Astrocyte (in vitro differentiated cells and primary cell): ENCODE measurements at regions not wholly inside any gene's neighbourhood (a gene's known extent, or its start where the extent isn't known, plus 50 kb on each side); places are given as distances from the start of the nearest gene placed in this dataset.

Experiments
- DNase-seq: peaks from one replicate; pipeline ENCODE4 v3.0.0-alpha.2; 2010; ENCODE audit warnings: low read depth
- FAIRE-seq: peaks from 2 replicates; lab custom pipeline; 2011; peaks lifted over from hg19 to GRCh38; lab: Jason Lieb, UNC
- H2AFZ ChIP-seq: 2 replicates; pipeline ENCODE4 v1.6.0; 2012; ENCODE audit warnings: low read depth, low read length, inconsistent platforms
- H3K27ac ChIP-seq: 2 replicates; pipeline ENCODE4 v1.5.1; 2011; ENCODE audit warnings: low read depth, low read length, inconsistent platforms
- H3K27me3 ChIP-seq: 2 replicates; pipeline ENCODE4 v1.6.0; 2011; ENCODE audit warnings: low read length, inconsistent platforms; ENCODE audit not compliant: insufficient read depth
- H3K36me3 ChIP-seq: 2 replicates; pipeline ENCODE4 v1.5.1; 2011; ENCODE audit warnings: low read length, inconsistent platforms; ENCODE audit not compliant: insufficient read depth
- H3K4me1 ChIP-seq: 2 replicates; pipeline ENCODE4 v1.5.1; 2011; ENCODE audit warnings: low read length, inconsistent platforms; ENCODE audit not compliant: insufficient read depth
- H3K4me2 ChIP-seq: 2 replicates; pipeline ENCODE4 v1.6.0; 2012; ENCODE audit warnings: low read length, inconsistent platforms
- H3K4me3 ChIP-seq: 2 replicates; pipeline ENCODE4 v1.5.1; 2011; ENCODE audit warnings: low read depth, mild to moderate bottlenecking, low read length, inconsistent platforms; ENCODE audit not compliant: insufficient read depth
- H3K79me2 ChIP-seq: 2 replicates; pipeline ENCODE4 v1.6.0; 2012; ENCODE audit warnings: mild to moderate bottlenecking, low read length, inconsistent platforms; ENCODE audit not compliant: insufficient read depth
- H3K9ac ChIP-seq: 2 replicates; pipeline ENCODE4 v1.6.0; 2012; ENCODE audit warnings: mild to moderate bottlenecking, low read length, inconsistent platforms
- H3K9me3 ChIP-seq: 2 replicates; pipeline ENCODE4 v1.5.1; 2012; ENCODE audit warnings: low read depth, mild to moderate bottlenecking, low read length, inconsistent platforms; ENCODE audit not compliant: insufficient read depth
- H4K20me1 ChIP-seq: 2 replicates; pipeline ENCODE4 v1.6.0; 2012; ENCODE audit warnings: low read length, inconsistent platforms; ENCODE audit not compliant: insufficient read depth
- H3K27ac Mint-ChIP-seq: one replicate; pipeline ENCODE4 v1.8.0; 2021; ENCODE audit warnings: mild to moderate bottlenecking, mixed read lengths; ENCODE audit not compliant: unreplicated experiment
- H3K27me3 Mint-ChIP-seq: one replicate; pipeline ENCODE4 v1.8.0; 2021; ENCODE audit warnings: low read depth, mixed read lengths; ENCODE audit not compliant: unreplicated experiment
- H3K36me3 Mint-ChIP-seq: one replicate; pipeline ENCODE4 v1.8.0; 2021; ENCODE audit warnings: low read depth, mixed read lengths; ENCODE audit not compliant: unreplicated experiment
- H3K4me1 Mint-ChIP-seq: one replicate; pipeline ENCODE4 v1.8.0; 2021; ENCODE audit warnings: low read depth, mixed read lengths; ENCODE audit not compliant: unreplicated experiment
- H3K4me3 Mint-ChIP-seq: one replicate; pipeline ENCODE4 v1.8.0; 2021; ENCODE audit warnings: mild to moderate bottlenecking, moderate library complexity, mixed read lengths; ENCODE audit not compliant: unreplicated experiment
- H3K9me3 Mint-ChIP-seq: one replicate; pipeline ENCODE4 v1.8.0; 2021; ENCODE audit warnings: mild to moderate bottlenecking, mixed read lengths; ENCODE audit not compliant: unreplicated experiment
- EZH2 ChIP-seq: IDR thresholded peaks from 2 replicates; pipeline ENCODE4 v1.6.1; 2012; ENCODE audit warnings: mild to moderate bottlenecking, low read length, inconsistent platforms; ENCODE audit not compliant: insufficient read depth
- TF ChIP-seq, protein P1 (sequence below): IDR thresholded peaks from 2 replicates; pipeline ENCODE4 v1.5.1; 2011; ENCODE audit warnings: low read depth, mild to moderate bottlenecking, inconsistent platforms, low read length, moderate library complexity; ENCODE audit not compliant: insufficient read depth

DNA sequence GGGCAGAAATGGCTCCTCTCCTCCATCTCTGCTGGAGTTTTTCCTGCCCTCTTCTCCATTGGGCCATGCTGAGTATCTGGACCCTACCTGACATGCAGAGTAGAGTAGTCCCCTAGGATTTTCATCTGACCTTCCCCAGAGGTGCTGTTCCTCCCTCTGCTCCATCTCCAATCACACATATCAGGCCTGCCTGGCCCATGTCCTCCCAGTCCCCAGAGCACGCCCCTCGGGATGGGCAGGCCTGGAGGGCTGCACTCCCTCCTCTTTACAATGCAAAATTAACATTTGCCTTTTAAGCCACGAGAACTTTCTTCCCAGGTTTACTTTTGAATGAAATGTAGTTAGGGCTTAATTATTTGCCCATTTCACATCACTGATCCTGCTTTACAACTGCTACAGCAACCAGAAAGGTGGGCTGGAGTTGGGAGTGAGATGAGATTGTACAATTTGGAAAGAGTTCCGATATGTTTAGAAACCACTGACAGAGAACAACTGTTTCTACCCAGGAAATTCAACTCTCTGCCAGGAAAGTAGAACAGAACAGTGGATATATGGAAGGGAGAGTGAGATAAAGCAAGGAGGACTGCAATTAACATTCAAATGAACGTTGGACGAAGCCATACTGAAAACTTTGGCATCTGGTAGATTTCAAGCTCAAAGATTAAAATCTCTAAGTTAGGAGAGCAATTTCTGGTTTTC lies 184.0 kb upstream of the HABP2 start:
- Histone ChIP-seq H3K79me2 (no peaks in the 10 kb centered on the region), H3K9ac (no peak overlapping the region), H3K27me3 (peaks cover 17% of the 10 kb centered on the region), H2AFZ (no peak overlapping the region), H3K27ac (no peak overlapping the region), H3K4me3 (no peak overlapping the region), H3K36me3 (no peaks in the 10 kb centered on the region), H3K4me2 (no peak overlapping the region), H3K9me3 (no peaks in the 10 kb centered on the region), H3K4me1 (no peaks in the 10 kb centered on the region), H4K20me1 (no peaks in the 10 kb centered on the region)
- no peak for TF ChIP-seq EZH2
- TF ChIP-seq, protein P1, sequence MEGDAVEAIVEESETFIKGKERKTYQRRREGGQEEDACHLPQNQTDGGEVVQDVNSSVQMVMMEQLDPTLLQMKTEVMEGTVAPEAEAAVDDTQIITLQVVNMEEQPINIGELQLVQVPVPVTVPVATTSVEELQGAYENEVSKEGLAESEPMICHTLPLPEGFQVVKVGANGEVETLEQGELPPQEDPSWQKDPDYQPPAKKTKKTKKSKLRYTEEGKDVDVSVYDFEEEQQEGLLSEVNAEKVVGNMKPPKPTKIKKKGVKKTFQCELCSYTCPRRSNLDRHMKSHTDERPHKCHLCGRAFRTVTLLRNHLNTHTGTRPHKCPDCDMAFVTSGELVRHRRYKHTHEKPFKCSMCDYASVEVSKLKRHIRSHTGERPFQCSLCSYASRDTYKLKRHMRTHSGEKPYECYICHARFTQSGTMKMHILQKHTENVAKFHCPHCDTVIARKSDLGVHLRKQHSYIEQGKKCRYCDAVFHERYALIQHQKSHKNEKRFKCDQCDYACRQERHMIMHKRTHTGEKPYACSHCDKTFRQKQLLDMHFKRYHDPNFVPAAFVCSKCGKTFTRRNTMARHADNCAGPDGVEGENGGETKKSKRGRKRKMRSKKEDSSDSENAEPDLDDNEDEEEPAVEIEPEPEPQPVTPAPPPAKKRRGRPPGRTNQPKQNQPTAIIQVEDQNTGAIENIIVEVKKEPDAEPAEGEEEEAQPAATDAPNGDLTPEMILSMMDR, result no peak
- peaks cover 2% of the 10 kb centered on the region for H3K36me3 Mint-ChIP-seq
- H3K27ac Mint-ChIP-seq, result no peak overlapping the region
- no peaks in the 10 kb centered on the region for H3K4me1 Mint-ChIP-seq
- peaks cover 10% of the 10 kb centered on the region for H3K27me3 Mint-ChIP-seq
- no peak overlapping the region for H3K4me3 Mint-ChIP-seq
- peaks cover 7% of the 10 kb centered on the region for H3K9me3 Mint-ChIP-seq
- FAIRE-seq (no peak), DNase-seq (no peak)

DNA sequence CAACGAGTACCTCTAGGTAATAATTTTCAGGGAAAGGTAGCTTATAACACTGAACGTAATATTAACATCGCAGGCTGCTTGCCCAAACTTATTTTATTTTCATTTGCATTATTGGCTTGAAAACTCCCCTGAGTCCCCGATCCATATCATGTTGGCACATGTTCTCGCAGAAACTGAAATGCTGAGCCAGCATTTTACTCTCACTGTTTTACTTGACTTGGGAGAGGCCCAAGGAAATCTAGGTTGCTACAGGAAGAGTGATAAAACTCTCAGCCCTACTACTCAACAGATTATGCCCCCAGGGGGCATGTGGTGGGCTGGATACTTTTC lies 183.5 kb upstream of the HABP2 start:
- H2AFZ ChIP-seq, result no peak overlapping the region
- H3K4me1 ChIP-seq, result no peaks in the 10 kb centered on the region
- H4K20me1 ChIP-seq, result no peaks in the 10 kb centered on the region
- Mint-ChIP-seq H3K27ac (no peak overlapping the region), H3K9me3 (peaks cover 7% of the 10 kb centered on the region), H3K27me3 (peaks cover 10% of the 10 kb centered on the region), H3K4me3 (no peak overlapping the region), H3K36me3 (peaks cover 2% of the 10 kb centered on the region), H3K4me1 (no peaks in the 10 kb centered on the region)
- H3K36me3 ChIP-seq, result no peaks in the 10 kb centered on the region
- H3K27ac ChIP-seq, result no peak overlapping the region
- FAIRE-seq (no peak), DNase-seq (no peak)
- TF ChIP-seq, protein P1, result no peak
- no peak for TF ChIP-seq EZH2
- H3K9ac ChIP-seq, result no peak overlapping the region
- no peaks in the 10 kb centered on the region for H3K9me3 ChIP-seq
- no peaks in the 10 kb centered on the region for H3K79me2 ChIP-seq
- H3K27me3 ChIP-seq, result peaks cover 17% of the 10 kb centered on the region
- H3K4me3 ChIP-seq, result no peak overlapping the region
- H3K4me2 ChIP-seq, result no peak overlapping the region

DNA sequence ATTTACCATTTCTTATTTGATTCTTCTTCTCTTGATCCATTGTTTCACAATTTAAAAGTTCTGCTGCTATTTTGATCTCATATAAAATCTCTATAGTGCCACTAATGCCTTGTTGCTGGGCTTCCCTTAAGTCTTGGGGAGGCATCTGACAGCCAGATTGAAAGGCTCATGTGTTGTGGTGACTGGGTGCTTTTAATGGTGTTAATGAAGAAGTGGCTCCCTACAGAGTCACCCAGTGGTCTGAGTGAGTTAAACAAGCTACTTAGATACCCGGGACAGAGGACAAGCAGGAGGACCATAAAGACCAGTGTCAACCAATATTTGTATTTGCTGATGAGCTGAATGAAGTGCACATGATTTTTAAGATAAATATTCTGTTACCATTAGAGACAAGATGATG lies 176.4 kb upstream of the HABP2 start:
- Histone ChIP-seq H3K4me2 (no peak overlapping the region), H3K9me3 (no peaks in the 10 kb centered on the region), H3K9ac (no peak overlapping the region), H3K4me3 (no peak overlapping the region), H3K79me2 (no peaks in the 10 kb centered on the region), H2AFZ (no peak overlapping the region), H3K4me1 (peaks cover 4% of the 10 kb centered on the region), H4K20me1 (no peaks in the 10 kb centered on the region), H3K36me3 (no peaks in the 10 kb centered on the region), H3K27me3 (peaks cover 9% of the 10 kb centered on the region), H3K27ac (no peak overlapping the region)
- no peak for FAIRE-seq
- H3K4me1 Mint-ChIP-seq, result peaks cover 2% of the 10 kb centered on the region
- peaks cover 1% of the 10 kb centered on the region for H3K9me3 Mint-ChIP-seq
- no peak overlapping the region for H3K27ac Mint-ChIP-seq
- no peaks in the 10 kb centered on the region for H3K36me3 Mint-ChIP-seq
- no peak for DNase-seq
- TF ChIP-seq EZH2, result no peak
- TF ChIP-seq, protein P1, result no peak
- peaks cover 7% of the 10 kb centered on the region for H3K27me3 Mint-ChIP-seq
- no peak overlapping the region for H3K4me3 Mint-ChIP-seq
